HepG2 (cell line): ENCODE measurements at regions not wholly inside any gene's neighbourhood (a gene's known extent, or its start where the extent isn't known, plus 50 kb on each side); places are given as distances from the start of the nearest gene placed in this dataset.

Experiments used
- ATAC-seq: fragments of 200-7000 bp; cut with Tn5 transposase; 3 replicates; pipeline ENCODE4 v1.9.1; 2020; ENCODE audit warnings: mild to moderate bottlenecking, moderate library complexity
- BruUV-seq: library from RNA; stranded (reverse); fragments of 400-500 nt; replicated peaks from 2 replicates; lab custom pipeline; 2021; lab: Mats Ljungman, UMichigan
- CTCF ChIA-PET: fragments of 300-600 bp; formaldehyde crosslinking; extraction: SDS; loops from one replicate; lab custom pipeline; 2021; ENCODE audit warnings: low total read pairs, inconsistent platforms, low intra/inter-chr PET ratio; lab: Yijun Ruan, JAX
- POLR2A ChIA-PET: fragments of 350-600 bp; sonication (Branson Sonifier 250); formaldehyde crosslinking; loops from one replicate; lab custom pipeline; 2020; ENCODE audit warnings: antibody characterized with exemption, inconsistent platforms; lab: Yijun Ruan, JAX
- DNase-seq: peaks from one replicate; pipeline ENCODE4 v3.0.0-alpha.2; 2015; ENCODE audit warnings: low spot score
- FAIRE-seq: peaks from 3 replicates; lab custom pipeline; 2011; peaks lifted over from hg19 to GRCh38; lab: Jason Lieb, UNC
- H2AFZ ChIP-seq: one replicate; pipeline ENCODE4 v1.6.1; 2011; ENCODE audit warnings: low read length, inconsistent platforms
- H3K27ac ChIP-seq: fragments of 300-600 bp; 3 replicates; pipeline ENCODE4 v1.8.0; 2011; ENCODE audit warnings: mixed run types, mild to moderate bottlenecking, mixed read lengths, low read length, inconsistent platforms; ENCODE audit not compliant: insufficient read depth; ENCODE audit errors: extremely low read length
- H3K27me3 ChIP-seq, 2 experiments: fragments of 200-600 bp in 1 of 2; 2 replicates in 1 of 2; 3 replicates in 1 of 2; pipeline versions ENCODE4 v1.6.0 to v1.8.0; 2011; ENCODE audit warnings: low read length in 2 of 2, mild to moderate bottlenecking in 2 of 2, moderate library complexity in 2 of 2, inconsistent platforms in 1 of 2; ENCODE audit not compliant: insufficient read depth in 2 of 2, control insufficient read depth in 1 of 2
- H3K36me3 ChIP-seq, 2 experiments: fragments of 200-600 bp in 1 of 2; replicated peaks in 1 of 2; 2 replicates in 1 of 2; 3 replicates in 1 of 2; pipeline versions ENCODE4 v1.5.1 to v1.8.0; 2011; ENCODE audit warnings: low read length in 2 of 2, inconsistent platforms in 1 of 2; ENCODE audit not compliant: insufficient read depth in 2 of 2, control insufficient read depth in 1 of 2
- H3K4me1 ChIP-seq: 2 replicates; pipeline ENCODE4 v1.5.1; 2012; ENCODE audit warnings: low read length, inconsistent platforms; ENCODE audit not compliant: insufficient read depth
- H3K4me2 ChIP-seq: 2 replicates; pipeline ENCODE4 v1.6.0; 2011; ENCODE audit warnings: low read depth, low read length, inconsistent platforms
- H3K4me3 ChIP-seq, 3 experiments: fragments of 200-600 bp in 1 of 3; sonication (generic), shearing (Covaris generic) in 1 of 3; replicated peaks in 1 of 3; 2 replicates each; pipeline ENCODE4 v1.5.1; 2011 to 2016; ENCODE audit warnings: low read length in 3 of 3, inconsistent platforms in 2 of 3, low read depth in 2 of 3, mild to moderate bottlenecking in 2 of 3, control low read depth in 1 of 3, mixed read lengths in 1 of 3; ENCODE audit not compliant: insufficient read depth in 1 of 3
- H3K79me2 ChIP-seq: one replicate; pipeline ENCODE4 v1.6.1; 2011; ENCODE audit warnings: low read length, inconsistent platforms; ENCODE audit not compliant: insufficient read depth
- H3K9ac ChIP-seq: 2 replicates; pipeline ENCODE4 v1.6.0; 2011; ENCODE audit warnings: mild to moderate bottlenecking, low read depth, low read length, inconsistent platforms; ENCODE audit not compliant: insufficient read depth
- H3K9me3 ChIP-seq: 2 replicates; pipeline ENCODE4 v1.5.1; 2012; ENCODE audit warnings: mild to moderate bottlenecking, low read length
- H4K20me1 ChIP-seq: 2 replicates; pipeline ENCODE4 v1.6.0; 2011; ENCODE audit warnings: inconsistent platforms, mild to moderate bottlenecking, low read length, moderate library complexity; ENCODE audit not compliant: insufficient read depth
- BCLAF1 ChIP-seq: fragments of 450-650 bp; IDR thresholded peaks from 2 replicates; pipeline ENCODE4 v1.6.1; 2017; ENCODE audit warnings: mild to moderate bottlenecking
- KAT7 ChIP-seq: IDR thresholded peaks from 2 replicates; pipeline ENCODE4 v1.6.1; 2018; ENCODE audit warnings: borderline replicate concordance, missing compliant biosample characterization
- SMAD3 ChIP-seq: sonication (generic); formaldehyde crosslinking; IDR thresholded peaks from 2 replicates; pipeline ENCODE4 v1.4.0; 2020; ENCODE audit warnings: missing genetic modification reagents
- ZFP37 ChIP-seq: sonication (generic); formaldehyde crosslinking; IDR thresholded peaks from 2 replicates; pipeline ENCODE4 v1.4.0; 2020; ENCODE audit warnings: missing genetic modification reagents, borderline replicate concordance
- ZNF205 ChIP-seq: IDR thresholded peaks from 2 replicates; pipeline ENCODE4 v1.6.1; 2018; ENCODE audit warnings: missing biosample characterization, missing genetic modification reagents
- ZSCAN22 ChIP-seq: sonication (generic); formaldehyde crosslinking; IDR thresholded peaks from 2 replicates; pipeline ENCODE4 v1.4.0; 2020; ENCODE audit warnings: mild to moderate bottlenecking, missing genetic modification reagents
- WGBS: methylation state at CpG from one replicate; pipeline ENCODE4 v1.1.6; 2017; ENCODE audit warnings: low lambda C conversion rate; 5-methylcytosine and 5-hydroxymethylcytosine counted together
- in situ Hi-C: cut with HindIII; loops from 2 replicates; pipeline ENCODE4 v1.10.0; 2017; ENCODE audit warnings: low pct_unique_long_range_greater_than_20kb; ENCODE audit not compliant: extremely low pct_ligation_motif_present
- intact Hi-C: fragments of 100-400 bp; cut with micrococcal nuclease; formaldehyde crosslinking; loops from one replicate; pipeline ENCODE4 v1.10.0; 2022; ENCODE audit not compliant: unreplicated experiment

GRCh38 chr12:17763366-17763765 is 326.6 kb downstream of the RERGL start (continued):
- TF ChIP-seq BCLAF1 = no peak
- TF ChIP-seq, all 625 proteins: peak for 0

- WGBS = 13% methylated on average over 1 of the region's 8 CpGs
- H3K4me3 ChIP-seq = no peak overlapping the region
- POLR2A ChIA-PET = no interaction called here
- in situ Hi-C loops (loop anchor here (5.0 kb wide), 1 partner anchor 87 kb away; no protein-coding TSS in a partner anchor), intact Hi-C loops (loop anchor here (5.0 kb wide), 1 partner anchor 92 kb away; no protein-coding TSS in a partner anchor)
- BruUV-seq = no TSS peak
- FAIRE-seq (no peak), ATAC-seq (no peak), DNase-seq (no peak)
- H3K36me3 ChIP-seq = no peaks in the 10 kb centered on the region
- no peak overlapping the region for H3K9ac ChIP-seq
- H3K9me3 ChIP-seq = peaks cover 90% of the 10 kb centered on the region
- H2AFZ ChIP-seq = no peak overlapping the region
- no peaks in the 10 kb centered on the region for H3K27me3 ChIP-seq
- H3K79me2 ChIP-seq = no peaks in the 10 kb centered on the region
- TF ChIP-seq SMAD3 (CRISPR knock-in tag) = no peak
- TF ChIP-seq ZFP37 (CRISPR knock-in tag) = no peak
- no peak for TF ChIP-seq KAT7
- no peak for TF ChIP-seq ZNF205
- no peak for TF ChIP-seq ZSCAN22 (CRISPR knock-in tag)
- no peaks in the 10 kb centered on the region for H3K4me1 ChIP-seq
- H4K20me1 ChIP-seq = no peaks in the 10 kb centered on the region
- CTCF ChIA-PET = no interaction called here
- no peak overlapping the region for H3K27ac ChIP-seq
- no peak overlapping the region for H3K4me2 ChIP-seq
Observed at GRCh38 chr12:17759982-17760381, 330.0 kb downstream of the RERGL start.
